ENCODE measurements at regions not wholly inside any gene's neighbourhood (a gene's known extent, or its start where the extent isn't known, plus 50 kb on each side); places are given as distances from the start of the nearest gene placed in this dataset.
"Not testable (repeated sequence)": the region's sequence is repeated elsewhere in the genome, so short reads cannot be mapped to it uniquely, and the experiment has no call there.

- intact Hi-C loops (cut with micrococcal nuclease) = no loop called here
Measured at GRCh38 chr9:1839909-1840308, 175.2 kb upstream of the SMARCA2 start.

- intact Hi-C loops (cut with micrococcal nuclease) = no loop called here
Measured at GRCh38 chr9:1845425-1845824, 169.7 kb upstream of the SMARCA2 start.

GRCh38 chr9:1855726-1856125 lies 159.4 kb upstream of the SMARCA2 start:
- intact Hi-C loops (cut with micrococcal nuclease) = no loop called here

- intact Hi-C loops (cut with micrococcal nuclease) = no loop called here
Measured at GRCh38 chr9:1857808-1858207, 157.3 kb upstream of the SMARCA2 start.

GRCh38 chr9:1869843-1870242 lies 145.3 kb upstream of the SMARCA2 start:
- intact Hi-C loops (cut with micrococcal nuclease) = loop anchor here (5.0 kb wide), 1 partner anchor 217 kb away; no protein-coding TSS in a partner anchor

GRCh38 chr9:1870915-1871314 lies 144.2 kb upstream of the SMARCA2 start:
- intact Hi-C loops (cut with micrococcal nuclease) = loop anchor here (5.0 kb wide), 1 partner anchor 216 kb away; no protein-coding TSS in a partner anchor

- intact Hi-C loops (cut with micrococcal nuclease) = loop anchor here (5.0 kb wide), 1 partner anchor 215 kb away; no protein-coding TSS in a partner anchor
Measured at GRCh38 chr9:1871626-1872419, 143.3 kb upstream of the SMARCA2 start.

GRCh38 chr9:1875251-1875851 lies 139.8 kb upstream of the SMARCA2 start:
- intact Hi-C loops (cut with micrococcal nuclease) = loop anchor here (5.0 kb wide), 1 partner anchor 73 kb away; no protein-coding TSS in a partner anchor

GRCh38 chr9:1875921-1876448 lies 139.2 kb upstream of the SMARCA2 start:
- intact Hi-C loops (cut with micrococcal nuclease) = loop anchor here (2.0 to 5.0 kb wide), 2 partner anchors 74 to 139 kb away; partner anchors contain the start of gene SMARCA2

GRCh38 chr9:1876891-1877496 lies 138.2 kb upstream of the SMARCA2 start:
- intact Hi-C loops (cut with micrococcal nuclease) = loop anchor here (2.0 to 5.0 kb wide), 2 partner anchors 75 to 138 kb away; partner anchors contain the start of gene SMARCA2

- intact Hi-C loops (cut with micrococcal nuclease) = loop anchor here (2.0 to 5.0 kb wide), 2 partner anchors 76 to 137 kb away; partner anchors contain the start of gene SMARCA2
Measured at GRCh38 chr9:1877951-1878350, 137.2 kb upstream of the SMARCA2 start.

- intact Hi-C loops (cut with micrococcal nuclease) = loop anchor here (1.0 to 5.0 kb wide), 2 partner anchors 77 to 175 kb away; no protein-coding TSS in a partner anchor
Measured at GRCh38 chr9:1878811-1879210, 136.3 kb upstream of the SMARCA2 start.

- intact Hi-C loops (cut with micrococcal nuclease) = loop anchor here (1.0 to 5.0 kb wide), 2 partner anchors 77 to 175 kb away; no protein-coding TSS in a partner anchor
Measured at GRCh38 chr9:1879501-1879900, 135.6 kb upstream of the SMARCA2 start.

- intact Hi-C loops (cut with micrococcal nuclease) = no loop called here
Measured at GRCh38 chr9:1880038-1880565, 135.0 kb upstream of the SMARCA2 start.

- intact Hi-C loops (cut with micrococcal nuclease) = no loop called here
Measured at GRCh38 chr9:1881708-1882295, 133.3 kb upstream of the SMARCA2 start.

GRCh38 chr9:1882711-1883403 lies 132.3 kb upstream of the SMARCA2 start:
- intact Hi-C loops (cut with micrococcal nuclease) = no loop called here

- intact Hi-C loops (cut with micrococcal nuclease) = no loop called here
Measured at GRCh38 chr9:1890201-1890600, 124.9 kb upstream of the SMARCA2 start.

- intact Hi-C loops (cut with micrococcal nuclease) = no loop called here
Measured at GRCh38 chr9:1890816-1891215, 124.3 kb upstream of the SMARCA2 start.

GRCh38 chr9:1903080-1903704 lies 112.0 kb upstream of the SMARCA2 start:
- intact Hi-C loops (cut with micrococcal nuclease) = not testable (repeated sequence)

GRCh38 chr9:1907465-1907864 lies 107.7 kb upstream of the SMARCA2 start:
- intact Hi-C loops (cut with micrococcal nuclease) = no loop called here

All from T-helper 1 cell treated with Interleukin-12 subunit alpha and Interleukin-12 subunit beta and Interleukin-4 antibody, amounts not matched to agents 30 ng/mL and 1 ng/mL, for 36 hours (primary cell).